GM18873 (cell line): ENCODE measurements at regions not wholly inside any gene's neighbourhood (a gene's known extent, or its start where the extent isn't known, plus 50 kb on each side); places are given as distances from the start of the nearest gene placed in this dataset.

Experiments used
- ATAC-seq: cut with Tn5 transposase; IDR thresholded peaks from one replicate; pipeline ENCODE4 v1.9.1; 2021; ENCODE audit warnings: mild to moderate bottlenecking, moderate library complexity, moderate number of reproducible peaks; ENCODE audit not compliant: unreplicated experiment, low FRiP score

GRCh38 chr5:156147261-156147943 is 179.6 kb upstream of the SGCD start:
- ATAC-seq, result no peak

- ATAC-seq, result no peak
Measured at GRCh38 chr5:156147944-156148285, 179.0 kb upstream of the SGCD start.

- ATAC-seq, result no peak
Measured at GRCh38 chr5:156148301-156148700, 178.7 kb upstream of the SGCD start.

- no peak for ATAC-seq
Measured at GRCh38 chr5:156149213-156149612, 177.8 kb upstream of the SGCD start.

GRCh38 chr5:156153602-156154001 is 173.4 kb upstream of the SGCD start:
- ATAC-seq, result no peak

GRCh38 chr5:156154757-156155156 is 172.2 kb upstream of the SGCD start:
- no peak for ATAC-seq

GRCh38 chr5:156155598-156155997 is 171.4 kb upstream of the SGCD start:
- ATAC-seq, result no peak

GRCh38 chr5:156164306-156164705 is 162.7 kb upstream of the SGCD start:
- ATAC-seq, result no peak

GRCh38 chr5:156169495-156169894 is 157.5 kb upstream of the SGCD start:
- ATAC-seq, result no peak

GRCh38 chr5:156170351-156170961 is 156.5 kb upstream of the SGCD start:
- no peak for ATAC-seq

GRCh38 chr5:156174225-156174624 is 152.7 kb upstream of the SGCD start:
- ATAC-seq, result no peak

GRCh38 chr5:156178117-156178516 is 148.8 kb upstream of the SGCD start:
- ATAC-seq, result no peak

- no peak for ATAC-seq
Measured at GRCh38 chr5:156181656-156182055, 145.3 kb upstream of the SGCD start.

GRCh38 chr5:156182174-156182967 is 144.6 kb upstream of the SGCD start:
- no peak for ATAC-seq

- no peak for ATAC-seq
Measured at GRCh38 chr5:156186760-156187159, 140.2 kb upstream of the SGCD start.

- no peak for ATAC-seq
Measured at GRCh38 chr5:156188016-156188415, 138.9 kb upstream of the SGCD start.

GRCh38 chr5:156189628-156190027 is 137.3 kb upstream of the SGCD start:
- ATAC-seq, result no peak

- no peak for ATAC-seq
Measured at GRCh38 chr5:156191547-156191946, 135.4 kb upstream of the SGCD start.

- no peak for ATAC-seq
Measured at GRCh38 chr5:156197042-156197635, 129.8 kb upstream of the SGCD start.

- no peak for ATAC-seq
Measured at GRCh38 chr5:156199045-156199444, 127.9 kb upstream of the SGCD start.
